HCT116 (cell line): ENCODE measurements at regions not wholly inside any gene's neighbourhood (a gene's known extent, or its start where the extent isn't known, plus 50 kb on each side); places are given as distances from the start of the nearest gene placed in this dataset.

Experiments
- CBX3 ChIP-seq: IDR thresholded peaks from 2 replicates; pipeline ENCODE4 v1.6.1; 2012; ENCODE audit warnings: low read depth
- CEBPB ChIP-seq: IDR thresholded peaks from 2 replicates; pipeline ENCODE4 v1.6.1; 2012; ENCODE audit warnings: low read depth
- CTCF ChIP-seq, 3 experiments: fragments of 200-600 bp in 1 of 3; sonication (generic) in 1 of 3; IDR thresholded peaks in 2 of 3; conservative IDR thresholded peaks in 1 of 3; 2 replicates each; pipeline ENCODE4 v1.5.1; 2012 to 2017; ENCODE audit warnings: low read depth in 2 of 3, low read length in 2 of 3, antibody characterized with exemption in 1 of 3, borderline replicate concordance in 1 of 3, control low read depth in 1 of 3, mild to moderate bottlenecking in 1 of 3, mixed read lengths in 1 of 3, mixed run types in 1 of 3, moderate library complexity in 1 of 3; ENCODE audit not compliant: insufficient read depth in 1 of 3
- EZH2 ChIP-seq: fragments of 200-600 bp; sonication (generic); IDR thresholded peaks from 2 replicates; pipeline ENCODE4 v1.6.1; 2017; ENCODE audit warnings: antibody characterized with exemption, mixed run types
- EZH2phosphoT487 ChIP-seq: fragments of 200-600 bp; IDR thresholded peaks from 2 replicates; pipeline ENCODE4 v1.6.1; 2018; ENCODE audit warnings: antibody characterized with exemption, borderline replicate concordance
- FOSL1 ChIP-seq: IDR thresholded peaks from 2 replicates; pipeline ENCODE4 v1.6.1; 2012; ENCODE audit warnings: low read depth
- MAX ChIP-seq: IDR thresholded peaks from 2 replicates; pipeline ENCODE4 v1.6.1; 2012
- POLR2A ChIP-seq: IDR thresholded peaks from 2 replicates; pipeline ENCODE4 v1.7.0; 2011; ENCODE audit warnings: borderline replicate concordance; ENCODE audit not compliant: insufficient read depth, insufficient read length; ENCODE audit errors: extremely low read depth
- POLR2AphosphoS5 ChIP-seq: IDR thresholded peaks from 2 replicates; pipeline ENCODE4 v1.6.1; 2011; ENCODE audit warnings: mild to moderate bottlenecking, low read depth, low read length, moderate library complexity
- RAD21 ChIP-seq: IDR thresholded peaks from 2 replicates; pipeline ENCODE4 v1.6.1; 2012; ENCODE audit warnings: low read depth, mild to moderate bottlenecking
- REST ChIP-seq: IDR thresholded peaks from 2 replicates; pipeline ENCODE4 v1.6.1; 2012; ENCODE audit warnings: low read depth
- SP1 ChIP-seq: IDR thresholded peaks from 2 replicates; pipeline ENCODE4 v1.6.1; 2012; ENCODE audit warnings: low read depth
- SRF ChIP-seq: IDR thresholded peaks from 2 replicates; pipeline ENCODE4 v1.6.1; 2012; ENCODE audit warnings: low read depth
- YY1 ChIP-seq: IDR thresholded peaks from 2 replicates; pipeline ENCODE4 v1.6.1; 2011; ENCODE audit warnings: low read length, low read depth, moderate library complexity, mild to moderate bottlenecking; ENCODE audit not compliant: insufficient replicate concordance; ENCODE audit errors: extremely low read depth

GRCh38 chr1:199264283-199264682 lies 625.4 kb downstream of the PTPRC start:
- TF ChIP-seq FOSL1 (no peak), CTCF (IDR thresholded peaks at IDR 0.05 in 2 of 3, conservative IDR thresholded peaks at IDR 0.05 in 1 of 3; ENCODE audit: borderline replicate concordance in 1 of 3, insufficient read depth in 1 of 3, low read depth in 2 of 3, low read length in 2 of 3) (no peak), CEBPB (no peak), MAX (no peak), POLR2AphosphoS5 (no peak), EZH2 (no peak), RAD21 (no peak), SP1 (no peak), EZH2phosphoT487 (no peak), SRF (no peak), YY1 (no peak), POLR2A (no peak), REST (no peak), CBX3 (no peak)
